Hepatocyte (in vitro differentiated cells): ENCODE measurements at regions not wholly inside any gene's neighbourhood (a gene's known extent, or its start where the extent isn't known, plus 50 kb on each side); places are given as distances from the start of the nearest gene placed in this dataset.

Source experiments
- EZH2 ChIP-seq: fragments of 200-600 bp; sonication (generic); IDR thresholded peaks from 2 replicates; pipeline ENCODE4 v1.6.1; 2016; ENCODE audit warnings: antibody characterized with exemption, mild to moderate bottlenecking, borderline replicate concordance
- EZH2phosphoT487 ChIP-seq: fragments of 200-600 bp; sonication (generic); IDR thresholded peaks from one replicate; pipeline ENCODE4 v1.6.1; 2018; ENCODE audit warnings: antibody characterized with exemption, mild to moderate bottlenecking, low read depth, moderate library complexity; ENCODE audit not compliant: unreplicated experiment, severe bottlenecking
- TF ChIP-seq, protein P1 (sequence below): fragments of 200-600 bp; sonication (generic); IDR thresholded peaks from 2 replicates; pipeline ENCODE4 v1.5.1; 2016; ENCODE audit warnings: antibody characterized with exemption, mild to moderate bottlenecking; ENCODE audit not compliant: poor library complexity

DNA sequence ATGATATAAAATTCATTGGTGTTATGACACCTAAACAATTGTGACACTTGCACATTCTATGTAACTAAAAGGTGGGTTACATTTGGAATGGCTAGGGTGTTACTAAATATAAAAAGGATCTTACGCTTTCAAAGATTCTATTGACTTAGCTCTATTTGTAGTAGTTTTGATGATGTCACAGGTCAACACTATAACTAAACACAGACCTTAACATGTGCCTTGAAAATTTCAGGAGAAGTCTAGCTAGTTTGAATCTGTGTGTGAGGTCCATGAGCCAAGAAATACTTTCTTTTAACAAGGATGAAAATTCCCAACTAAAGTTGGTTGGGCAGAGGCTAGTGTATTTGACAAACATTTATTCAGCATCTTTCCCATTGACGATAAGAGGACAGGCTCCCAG is 298.0 kb downstream of the GPAT3 start:
- TF ChIP-seq EZH2, result no peak
- TF ChIP-seq, protein P1, sequence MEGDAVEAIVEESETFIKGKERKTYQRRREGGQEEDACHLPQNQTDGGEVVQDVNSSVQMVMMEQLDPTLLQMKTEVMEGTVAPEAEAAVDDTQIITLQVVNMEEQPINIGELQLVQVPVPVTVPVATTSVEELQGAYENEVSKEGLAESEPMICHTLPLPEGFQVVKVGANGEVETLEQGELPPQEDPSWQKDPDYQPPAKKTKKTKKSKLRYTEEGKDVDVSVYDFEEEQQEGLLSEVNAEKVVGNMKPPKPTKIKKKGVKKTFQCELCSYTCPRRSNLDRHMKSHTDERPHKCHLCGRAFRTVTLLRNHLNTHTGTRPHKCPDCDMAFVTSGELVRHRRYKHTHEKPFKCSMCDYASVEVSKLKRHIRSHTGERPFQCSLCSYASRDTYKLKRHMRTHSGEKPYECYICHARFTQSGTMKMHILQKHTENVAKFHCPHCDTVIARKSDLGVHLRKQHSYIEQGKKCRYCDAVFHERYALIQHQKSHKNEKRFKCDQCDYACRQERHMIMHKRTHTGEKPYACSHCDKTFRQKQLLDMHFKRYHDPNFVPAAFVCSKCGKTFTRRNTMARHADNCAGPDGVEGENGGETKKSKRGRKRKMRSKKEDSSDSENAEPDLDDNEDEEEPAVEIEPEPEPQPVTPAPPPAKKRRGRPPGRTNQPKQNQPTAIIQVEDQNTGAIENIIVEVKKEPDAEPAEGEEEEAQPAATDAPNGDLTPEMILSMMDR, result no peak
- TF ChIP-seq EZH2phosphoT487, result no peak
